GM19324 (cell line): ENCODE measurements at regions not wholly inside any gene's neighbourhood (a gene's known extent, or its start where the extent isn't known, plus 50 kb on each side); places are given as distances from the start of the nearest gene placed in this dataset.

Source experiments
- ATAC-seq: cut with Tn5 transposase; IDR thresholded peaks from one replicate; pipeline ENCODE4 v1.9.1; 2021; ENCODE audit warnings: mild to moderate bottlenecking, moderate library complexity; ENCODE audit not compliant: unreplicated experiment, low FRiP score

GRCh38 chr11:29019960-29020683 is 911.9 kb downstream of the METTL15 start:
- ATAC-seq, result no peak

- no peak for ATAC-seq
These were observed 910.4 kb downstream of the METTL15 start for GRCh38 chr11:29018631-29019030.

- ATAC-seq, result no peak
These were observed 909.8 kb downstream of the METTL15 start for GRCh38 chr11:29017941-29018340.

GRCh38 chr11:29012507-29012906 is 904.3 kb downstream of the METTL15 start:
- no peak for ATAC-seq

GRCh38 chr11:29009426-29009825 is 901.2 kb downstream of the METTL15 start:
- no peak for ATAC-seq

GRCh38 chr11:29008481-29008880 is 900.3 kb downstream of the METTL15 start:
- no peak for ATAC-seq

- ATAC-seq, result no peak
These were observed 898.5 kb downstream of the METTL15 start for GRCh38 chr11:29006668-29007067.

GRCh38 chr11:29005401-29005980 is 897.3 kb downstream of the METTL15 start:
- ATAC-seq, result no peak

GRCh38 chr11:29002816-29003215 is 894.6 kb downstream of the METTL15 start:
- ATAC-seq, result no peak

GRCh38 chr11:28999620-29000019 is 891.4 kb downstream of the METTL15 start:
- no peak for ATAC-seq

- ATAC-seq, result no peak
These were observed 884.8 kb downstream of the METTL15 start for GRCh38 chr11:28992996-28993395.

- ATAC-seq, result no peak
These were observed 876.0 kb downstream of the METTL15 start for GRCh38 chr11:28984231-28984630.

- ATAC-seq, result no peak
These were observed 875.6 kb downstream of the METTL15 start for GRCh38 chr11:28983780-28984179.

GRCh38 chr11:28981381-28981780 is 873.2 kb downstream of the METTL15 start:
- ATAC-seq, result no peak

- no peak for ATAC-seq
These were observed 868.6 kb downstream of the METTL15 start for GRCh38 chr11:28976801-28977145.

- ATAC-seq, result no peak
These were observed 868.0 kb downstream of the METTL15 start for GRCh38 chr11:28976012-28976800.

- no peak for ATAC-seq
These were observed 861.6 kb downstream of the METTL15 start for GRCh38 chr11:28969832-28970231.

GRCh38 chr11:28966951-28967350 is 858.8 kb downstream of the METTL15 start:
- no peak for ATAC-seq

GRCh38 chr11:28965819-28966218 is 857.6 kb downstream of the METTL15 start:
- no peak for ATAC-seq

- ATAC-seq, result no peak
These were observed 856.6 kb downstream of the METTL15 start for GRCh38 chr11:28964811-28965210.

- ATAC-seq, result no peak
These were observed 855.0 kb downstream of the METTL15 start for GRCh38 chr11:28963187-28963586.

- no peak for ATAC-seq
These were observed 854.3 kb downstream of the METTL15 start for GRCh38 chr11:28962502-28962901.
